HG03460 (cell line): ENCODE measurements at regions not wholly inside any gene's neighbourhood (a gene's known extent, or its start where the extent isn't known, plus 50 kb on each side); places are given as distances from the start of the nearest gene placed in this dataset.

Source experiments
- ATAC-seq: cut with Tn5 transposase; IDR thresholded peaks from one replicate; pipeline ENCODE4 v1.9.1; 2021; ENCODE audit not compliant: unreplicated experiment

DNA sequence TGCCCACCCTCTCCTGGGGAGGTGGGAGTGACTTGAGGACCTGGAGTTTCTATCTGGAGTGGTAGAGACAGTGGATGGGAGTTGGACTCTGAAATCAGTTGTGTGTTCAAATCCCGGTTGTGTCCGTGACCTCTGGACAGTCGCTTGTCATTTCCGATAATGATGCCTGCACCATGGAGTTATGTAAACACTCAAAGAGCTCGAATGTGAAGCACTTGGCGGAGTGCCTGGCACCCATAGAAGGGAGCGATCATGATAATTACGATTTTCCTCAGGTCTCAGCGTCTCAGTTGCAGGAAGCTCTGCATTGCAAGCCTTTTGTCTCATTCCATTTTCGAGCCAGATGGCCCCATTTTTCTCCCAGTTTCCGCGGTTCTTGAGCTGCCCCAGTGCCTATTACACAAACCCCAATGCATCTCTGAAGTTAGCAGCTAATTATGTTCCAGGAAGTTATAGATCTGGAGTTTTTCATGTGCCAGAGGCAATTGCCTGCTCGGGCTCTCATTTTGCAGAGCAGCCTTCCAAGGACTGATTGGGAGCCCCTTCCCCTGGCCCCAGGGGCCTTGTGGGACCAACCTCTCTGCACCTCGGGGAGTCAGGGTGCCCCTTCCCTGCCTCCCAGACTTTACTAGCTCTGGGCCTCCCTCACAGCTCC lies 175.5 kb upstream of the MVB12B start:
- ATAC-seq = no peak

DNA sequence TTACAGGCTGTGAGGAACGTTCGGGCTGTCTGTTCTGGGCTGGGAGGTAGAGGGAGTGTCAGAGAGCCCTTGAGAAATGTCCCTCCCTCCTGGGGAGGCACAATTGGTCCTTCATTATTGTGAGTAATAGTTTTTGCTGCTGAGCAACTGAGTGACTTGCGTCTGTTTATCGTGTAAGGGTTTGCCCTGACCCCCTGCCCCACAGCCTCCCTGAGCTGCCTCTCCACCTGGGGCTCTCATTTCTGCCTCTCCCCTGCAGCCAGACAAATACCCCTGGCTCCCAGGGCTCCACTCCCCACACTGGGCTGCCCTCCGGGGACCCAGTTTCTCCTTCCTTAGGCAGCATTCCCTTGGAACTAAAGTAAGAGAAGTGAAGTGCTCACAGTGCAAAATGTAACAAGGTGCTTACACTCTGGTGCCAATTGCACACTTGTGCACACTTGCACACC lies 174.9 kb upstream of the MVB12B start:
- ATAC-seq = no peak

DNA sequence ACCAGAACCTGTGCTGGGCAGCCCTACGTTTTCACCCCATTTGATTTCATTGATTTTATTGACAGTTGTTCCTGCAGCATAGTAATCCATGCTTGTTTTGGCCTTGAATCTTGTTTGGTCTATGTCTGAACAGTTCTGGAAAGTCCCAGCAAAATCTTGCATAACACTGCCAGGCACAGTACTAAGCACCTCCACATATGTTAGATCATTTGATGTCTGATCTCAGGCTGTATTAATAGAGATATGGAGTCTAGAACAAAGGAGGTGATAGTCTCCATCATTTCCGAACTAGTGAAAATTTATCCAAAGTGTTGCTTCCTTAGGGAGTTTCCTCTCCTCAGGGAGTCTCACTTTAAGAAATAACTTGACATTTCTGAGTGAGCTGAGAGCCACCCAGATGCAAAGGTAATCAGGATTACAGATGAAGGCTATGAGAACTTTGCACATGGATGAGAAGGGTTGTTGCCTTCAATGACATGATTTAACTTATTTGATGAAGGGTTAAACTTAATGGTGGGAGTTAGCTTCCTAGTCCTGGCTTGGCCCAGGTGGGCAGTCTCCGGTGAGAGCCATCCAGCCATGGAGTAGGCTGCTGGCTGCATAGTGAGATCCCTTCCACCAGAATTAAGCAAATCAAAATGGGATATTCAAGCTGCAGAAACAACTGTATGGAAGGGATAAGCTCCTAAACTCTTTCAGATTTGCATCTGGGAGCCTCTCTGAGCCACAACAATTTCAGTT lies 173.8 kb upstream of the MVB12B start:
- ATAC-seq = no peak

DNA sequence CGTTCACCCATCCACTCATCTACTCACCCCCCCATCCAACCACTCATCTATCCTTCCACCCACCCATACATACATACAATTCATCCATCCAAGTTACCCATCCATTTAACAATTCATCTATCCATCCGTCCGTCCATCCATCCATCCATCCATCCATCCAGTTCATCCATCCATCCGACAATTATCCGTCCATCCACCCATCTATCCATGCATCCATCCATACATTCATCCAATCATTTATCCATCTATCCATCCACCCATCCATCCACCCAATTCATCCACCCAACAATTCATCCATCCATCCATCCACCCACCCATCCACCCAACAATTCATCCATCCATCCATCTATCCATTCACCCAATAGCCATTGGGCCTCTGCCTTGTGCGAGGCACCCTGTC lies 173.2 kb upstream of the MVB12B start:
- ATAC-seq = no peak

DNA sequence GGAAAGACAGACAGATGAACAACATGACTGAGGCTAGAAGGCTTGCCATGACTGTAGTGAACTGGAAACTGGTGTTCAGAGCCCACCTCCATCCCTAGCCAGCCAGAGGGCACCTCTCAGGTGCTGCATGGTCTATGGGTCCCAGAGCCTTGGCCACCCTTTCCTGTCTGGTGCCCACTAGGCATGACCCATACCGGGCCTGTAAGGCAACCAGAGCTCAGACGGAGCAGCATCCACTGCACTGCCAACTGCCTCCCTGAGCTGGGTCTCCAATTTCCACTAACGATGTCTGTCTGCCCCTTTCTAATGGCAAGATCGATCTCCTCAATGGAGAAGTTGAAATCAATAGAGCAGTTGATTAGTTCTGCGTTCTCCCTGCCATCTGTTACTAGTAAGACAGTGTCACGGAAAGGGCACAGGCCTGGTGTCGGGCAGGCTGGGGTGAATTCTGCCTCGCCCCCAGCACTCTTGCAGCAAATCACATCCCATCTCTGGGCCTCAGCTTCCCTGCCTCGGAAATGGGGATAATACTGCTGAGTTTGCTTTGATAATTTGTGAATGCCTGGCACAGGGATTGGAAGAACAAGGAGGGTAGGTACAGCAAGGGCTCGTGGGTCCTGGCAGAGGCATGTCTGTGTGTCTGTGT lies 172.3 kb upstream of the MVB12B start:
- no peak for ATAC-seq

DNA sequence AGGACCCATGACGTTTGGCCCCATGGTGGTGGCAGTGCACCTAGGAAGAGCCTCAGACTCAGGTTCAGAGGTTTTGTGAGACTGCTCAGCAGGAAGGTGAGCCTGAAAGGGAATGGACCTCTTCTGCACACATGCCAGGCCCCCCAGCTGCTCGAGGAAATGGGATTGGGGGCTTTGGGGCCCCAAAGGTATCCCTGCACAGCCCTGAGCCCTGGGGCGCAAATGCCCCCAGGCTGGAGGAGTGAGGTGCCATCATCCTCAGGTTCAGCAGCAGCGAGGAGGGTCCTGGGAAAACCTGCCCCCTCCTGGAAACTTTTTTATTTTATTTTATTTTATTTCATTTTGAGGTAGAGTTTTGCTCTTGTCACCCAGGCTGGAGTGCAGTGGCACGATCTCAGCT lies 171.8 kb upstream of the MVB12B start:
- ATAC-seq = no peak

DNA sequence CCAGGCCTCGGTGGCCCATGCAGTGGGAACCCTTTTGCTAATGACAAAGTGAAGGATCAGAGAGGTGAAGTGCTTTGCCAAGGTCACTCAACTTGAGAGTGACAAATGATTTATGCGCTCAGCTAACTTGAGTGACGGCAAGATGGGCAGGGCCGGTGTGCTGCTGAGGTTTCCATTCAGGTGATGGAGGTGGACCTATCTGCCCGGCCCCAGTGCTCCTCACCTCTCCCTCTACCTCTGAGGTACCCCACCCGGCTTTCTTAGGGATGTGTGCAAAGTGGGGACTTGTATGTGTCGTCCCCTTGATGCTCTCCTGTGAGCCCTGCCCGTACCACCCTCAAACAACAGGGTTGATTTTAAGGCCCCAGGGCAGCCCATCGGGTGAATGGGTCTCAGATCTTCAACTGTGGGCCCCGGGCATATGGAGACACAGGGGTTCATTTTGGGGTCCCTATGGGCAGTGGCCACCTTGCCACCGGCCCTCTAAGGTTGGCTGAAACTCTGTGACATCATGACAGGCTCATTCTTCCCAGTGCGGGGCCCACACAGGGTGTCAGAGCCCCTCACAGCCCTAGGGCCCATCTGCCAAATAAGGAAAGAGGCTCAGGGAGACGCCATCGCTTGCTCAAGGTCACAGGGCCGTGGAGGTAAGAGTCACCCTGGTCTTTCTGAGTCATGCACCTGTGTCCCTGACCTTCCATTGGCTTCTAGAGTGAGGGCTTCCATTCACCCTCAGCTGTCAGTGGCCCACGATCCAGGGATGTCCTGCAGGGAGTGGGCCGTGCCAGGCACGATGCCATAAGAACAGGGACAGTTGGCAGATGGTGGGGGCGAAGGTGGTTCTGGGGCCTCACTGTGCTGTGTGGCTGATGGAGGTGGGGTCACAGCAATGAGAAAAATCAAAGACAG lies 170.6 kb upstream of the MVB12B start:
- no peak for ATAC-seq

DNA sequence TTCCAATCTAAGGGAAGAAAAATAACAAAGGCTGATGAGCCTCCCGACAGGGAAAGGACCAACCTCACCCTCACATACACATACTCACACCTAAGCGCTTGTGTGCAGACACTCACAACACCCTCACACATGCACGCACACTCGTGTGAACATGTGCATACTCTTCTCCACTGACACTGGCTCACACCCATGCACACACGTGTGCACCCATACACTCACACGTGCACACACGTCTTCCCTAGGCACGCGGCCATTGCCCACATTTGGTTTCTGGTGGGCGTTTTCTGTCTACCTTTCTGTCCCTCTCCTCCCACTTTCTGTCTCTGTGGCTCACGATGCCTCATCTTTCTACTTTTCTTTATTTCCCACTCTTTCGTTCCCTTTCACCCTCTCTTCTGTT lies 169.7 kb upstream of the MVB12B start:
- no peak for ATAC-seq

DNA sequence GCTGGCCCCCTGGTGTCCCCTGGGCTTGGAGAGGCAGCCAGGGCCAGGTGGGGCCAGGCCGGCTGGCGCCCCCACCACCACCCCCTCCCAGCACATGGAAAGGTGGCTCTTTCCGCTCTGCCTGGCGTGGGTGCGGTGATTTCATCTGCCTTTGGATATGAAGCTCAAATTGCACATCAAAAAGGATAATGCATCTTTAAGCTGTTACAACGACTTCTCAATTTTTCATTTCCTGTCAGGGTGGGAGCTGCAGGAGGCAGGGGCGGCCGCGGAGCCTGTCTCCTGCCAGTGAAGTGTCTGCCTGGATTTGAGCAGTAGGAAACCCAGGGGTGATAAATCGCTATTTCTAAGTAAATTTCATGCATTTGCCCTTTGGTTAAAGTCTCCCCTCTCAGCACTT lies 169.2 kb upstream of the MVB12B start:
- ATAC-seq = no peak

DNA sequence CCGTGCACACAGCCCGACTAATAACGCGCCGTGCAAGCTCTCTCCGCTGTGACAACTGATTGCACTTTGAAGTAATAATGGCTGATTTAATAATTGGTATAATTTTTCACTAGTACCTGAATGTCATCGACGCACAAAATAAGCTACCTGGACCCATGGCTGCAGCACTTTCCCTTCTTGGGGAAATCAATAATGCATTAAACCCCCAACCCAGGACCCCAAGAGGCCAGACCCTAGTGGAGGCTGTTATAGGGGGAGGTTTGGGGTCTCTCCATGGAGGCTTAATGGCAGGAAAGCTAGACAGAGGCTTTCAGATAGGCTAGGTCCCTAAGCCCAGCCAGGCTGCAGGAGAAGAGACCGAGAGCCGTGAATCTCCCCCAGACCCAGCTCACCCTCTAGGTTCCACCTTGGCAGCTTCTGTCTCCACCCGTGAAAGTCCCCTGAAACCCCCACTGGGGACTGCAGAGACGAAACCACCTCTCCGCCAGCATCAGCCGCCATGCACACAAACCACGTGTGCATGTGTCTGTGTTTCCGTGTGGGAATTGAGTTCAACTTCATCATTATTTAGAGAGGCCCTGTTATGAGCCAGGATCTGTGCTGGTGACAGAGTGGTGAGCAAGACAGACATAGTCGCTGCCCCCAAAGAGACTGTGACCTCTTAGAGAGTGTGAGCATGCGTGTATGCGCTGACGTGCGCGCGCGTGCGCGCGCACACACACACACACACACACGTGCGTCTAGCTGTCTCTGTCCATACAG lies 168.6 kb upstream of the MVB12B start:
- ATAC-seq = no peak

DNA sequence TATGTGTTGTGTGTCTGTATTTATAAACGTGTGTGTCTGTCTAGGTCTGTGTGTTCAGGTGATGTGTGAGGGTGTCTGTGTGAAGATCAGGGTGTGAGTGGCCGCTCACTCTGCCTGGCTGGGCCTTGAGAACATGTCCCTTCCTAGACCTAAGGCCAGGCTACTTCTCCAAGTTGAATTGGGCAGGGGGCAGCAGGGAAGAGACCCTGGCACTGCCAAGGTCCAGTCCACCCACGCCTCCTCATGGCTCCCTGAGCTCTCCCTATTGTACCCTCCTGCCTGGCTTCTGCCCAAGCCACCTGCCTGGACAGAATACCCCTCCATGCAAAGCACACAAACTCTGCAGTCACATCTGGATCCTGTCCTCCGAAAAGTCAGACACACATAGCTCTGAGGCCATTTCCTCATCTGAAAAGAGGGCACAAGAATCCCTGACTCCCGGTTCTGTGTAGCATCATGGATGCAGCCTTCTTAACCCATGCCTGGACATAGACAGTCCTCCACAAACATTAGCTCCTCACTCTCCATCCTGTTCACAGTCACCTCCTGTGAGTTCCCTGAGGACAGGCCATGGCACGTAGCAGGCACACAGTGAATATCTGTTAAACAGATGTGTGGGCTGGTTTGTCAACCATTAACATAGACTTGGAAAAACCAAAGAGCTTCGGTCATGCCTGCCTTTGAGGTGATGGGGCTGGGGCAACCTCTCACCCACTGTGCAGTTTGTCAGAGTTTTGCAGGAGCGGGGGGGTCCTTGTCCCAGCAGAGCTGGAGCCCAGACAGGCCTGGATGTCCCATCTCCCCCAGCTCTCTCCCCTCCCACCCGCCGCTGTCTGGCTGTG lies 167.8 kb upstream of the MVB12B start:
- ATAC-seq = no peak

DNA sequence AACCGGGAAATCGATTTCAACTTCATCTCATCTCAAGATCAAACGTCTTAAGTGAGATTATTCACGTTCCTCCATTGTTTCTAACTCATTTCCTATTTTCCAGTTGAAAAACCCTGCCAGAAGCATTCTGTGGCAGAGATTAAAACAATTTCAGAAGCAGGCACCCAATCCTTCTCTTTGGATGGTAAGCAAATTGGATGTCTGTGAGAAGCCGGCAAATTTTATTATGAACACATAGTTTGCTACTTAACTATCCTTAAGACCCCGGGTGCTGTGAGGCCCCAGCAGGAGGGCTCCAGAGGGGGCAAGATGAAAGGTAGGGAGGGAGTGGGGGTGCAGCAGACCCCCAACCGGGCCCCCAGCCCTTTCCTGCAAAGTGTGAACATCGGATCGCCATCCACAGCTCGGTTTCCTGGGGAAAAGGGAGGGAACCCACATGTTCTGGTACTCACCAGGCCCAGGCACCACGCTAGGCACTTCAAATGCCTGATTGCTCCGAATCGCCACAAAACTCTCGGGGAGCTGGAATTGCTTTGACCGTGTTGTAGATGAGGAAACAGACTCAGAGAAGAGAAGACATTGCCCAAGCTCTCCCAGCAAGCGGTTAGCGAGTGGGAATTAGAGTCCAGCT lies 167.1 kb upstream of the MVB12B start:
- no peak for ATAC-seq

DNA sequence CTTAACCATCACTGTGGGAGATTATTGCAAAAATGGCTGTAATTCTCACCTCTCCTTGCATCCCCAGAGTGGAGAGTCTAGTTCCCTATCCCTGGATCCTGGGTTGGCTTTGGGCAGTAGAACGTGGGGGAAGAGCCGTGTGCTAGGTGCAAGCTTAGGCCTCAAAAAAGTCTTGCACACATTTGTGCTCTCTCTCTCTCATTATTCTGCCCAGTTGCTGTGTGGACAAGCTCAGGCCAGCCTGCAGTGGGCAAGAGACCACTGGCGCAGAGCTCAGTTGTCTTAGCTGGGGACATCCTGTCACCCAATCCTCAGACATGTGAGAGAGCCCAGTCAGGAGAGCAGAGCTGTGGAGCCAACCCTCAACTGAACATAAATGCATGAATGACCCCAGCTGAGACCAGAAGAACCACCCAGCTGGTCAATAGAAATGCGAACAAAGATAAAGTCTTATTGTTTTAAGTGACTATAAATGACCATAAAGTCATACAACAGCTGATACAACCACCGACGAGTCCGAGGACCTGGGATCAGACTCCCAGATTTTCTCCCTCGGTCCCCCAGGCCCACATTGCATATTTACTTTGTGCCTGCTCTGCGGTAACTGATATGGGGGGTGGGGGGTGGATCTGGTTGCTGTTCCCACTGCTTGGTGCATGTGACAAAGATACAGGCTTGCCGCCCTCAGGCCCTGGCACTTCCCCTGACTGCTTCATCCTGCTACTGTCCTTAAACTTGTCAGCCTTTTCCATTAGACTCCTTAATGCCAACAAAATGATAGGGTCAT lies 166.4 kb upstream of the MVB12B start:
- ATAC-seq = no peak

DNA sequence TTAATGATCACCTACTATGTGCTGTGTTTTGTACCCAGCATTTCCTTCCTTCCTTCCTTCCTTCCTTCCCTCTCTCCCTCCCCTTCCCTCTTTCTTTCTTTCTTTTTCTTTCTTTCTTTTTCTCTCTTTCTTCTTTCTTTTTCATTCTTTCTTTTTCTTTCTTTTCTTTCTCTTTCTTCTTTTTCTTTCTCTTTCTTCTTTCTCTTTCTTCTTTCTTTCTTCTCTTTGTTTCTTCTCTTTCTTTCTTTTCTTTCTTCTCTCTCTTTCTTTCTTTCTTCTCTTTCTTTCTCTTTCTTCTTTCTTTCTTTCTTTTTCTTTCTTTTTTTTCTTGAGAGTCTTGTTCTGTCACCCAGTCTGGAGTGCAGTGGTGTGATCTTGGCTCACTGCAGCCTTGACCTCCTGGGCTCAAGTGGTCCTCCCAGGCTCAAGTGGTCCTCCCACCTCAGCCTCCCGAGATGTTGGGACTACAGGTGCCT lies 165.7 kb upstream of the MVB12B start:
- no peak for ATAC-seq

DNA sequence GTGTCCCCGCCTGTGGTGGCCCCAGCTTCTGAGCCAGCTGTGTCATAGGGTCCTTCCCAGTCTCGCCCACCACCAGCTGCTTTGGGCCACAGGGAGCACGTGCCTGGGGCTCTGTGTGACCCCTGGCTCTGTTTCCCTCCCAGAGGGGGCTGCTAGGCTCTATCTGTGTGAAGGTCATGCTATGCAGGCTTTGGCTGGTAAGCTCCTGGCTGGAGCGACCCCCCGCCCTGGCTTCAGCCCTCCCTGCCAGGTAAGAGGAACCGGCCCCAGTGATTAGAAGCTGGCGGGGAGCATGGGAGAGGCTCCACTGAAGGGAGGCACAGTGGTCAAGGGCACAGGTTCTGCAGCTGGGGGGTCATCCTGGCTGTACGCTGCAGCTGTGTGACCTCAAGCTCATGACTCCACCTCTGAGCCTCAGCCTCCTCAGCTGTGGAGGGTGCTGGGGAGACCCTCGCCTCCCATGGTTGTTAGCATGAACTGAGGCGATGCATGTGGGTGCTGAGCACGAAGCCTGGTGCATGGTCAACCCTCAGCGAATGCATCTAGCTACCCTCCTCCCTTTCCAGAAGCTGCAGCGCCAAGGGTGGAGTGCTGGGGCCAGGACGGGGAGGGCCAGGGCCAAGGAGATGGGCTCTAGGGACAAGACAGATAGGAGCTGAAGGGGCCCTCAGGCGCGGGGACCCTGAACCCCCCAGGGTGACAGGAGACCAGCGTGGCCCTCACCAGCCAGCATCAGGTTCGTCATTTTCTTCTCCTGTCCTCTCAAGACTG lies 163.8 kb upstream of the MVB12B start:
- no peak for ATAC-seq

DNA sequence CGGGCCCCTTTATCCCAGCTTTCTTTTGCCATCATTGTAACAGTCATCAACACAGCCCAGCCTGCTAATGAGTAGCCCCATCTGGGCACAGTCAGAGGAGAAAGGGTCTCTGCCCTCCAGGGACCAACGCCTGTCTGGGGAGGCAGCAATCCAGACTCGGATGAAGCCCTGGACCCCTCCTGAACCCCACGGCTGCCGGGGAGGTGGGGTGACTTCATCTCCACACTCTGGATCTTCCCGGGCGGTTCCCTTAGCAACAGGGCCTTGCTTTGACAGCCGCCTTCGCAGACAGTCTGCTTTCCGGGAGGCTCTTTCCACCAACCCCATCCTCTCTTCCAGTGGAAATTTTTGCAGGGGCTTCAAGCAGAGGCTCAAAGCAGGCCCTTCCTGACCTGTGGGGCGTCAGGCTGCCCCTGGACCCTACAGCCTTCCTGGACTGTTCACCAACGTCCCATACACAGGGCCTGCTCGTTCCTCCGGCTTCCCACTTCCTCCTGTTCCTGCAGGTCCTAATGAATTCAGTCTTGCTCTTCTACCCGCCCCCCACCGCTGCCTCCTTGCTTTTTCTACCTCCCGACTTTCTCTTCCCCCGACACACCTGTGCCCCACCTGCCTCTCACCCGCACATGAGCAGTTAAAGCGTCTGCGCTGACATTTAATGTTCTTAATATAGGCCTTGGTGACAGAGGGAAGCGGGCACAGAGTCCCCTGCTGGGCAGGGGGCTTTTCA lies 161.7 kb upstream of the MVB12B start:
- ATAC-seq = no peak

DNA sequence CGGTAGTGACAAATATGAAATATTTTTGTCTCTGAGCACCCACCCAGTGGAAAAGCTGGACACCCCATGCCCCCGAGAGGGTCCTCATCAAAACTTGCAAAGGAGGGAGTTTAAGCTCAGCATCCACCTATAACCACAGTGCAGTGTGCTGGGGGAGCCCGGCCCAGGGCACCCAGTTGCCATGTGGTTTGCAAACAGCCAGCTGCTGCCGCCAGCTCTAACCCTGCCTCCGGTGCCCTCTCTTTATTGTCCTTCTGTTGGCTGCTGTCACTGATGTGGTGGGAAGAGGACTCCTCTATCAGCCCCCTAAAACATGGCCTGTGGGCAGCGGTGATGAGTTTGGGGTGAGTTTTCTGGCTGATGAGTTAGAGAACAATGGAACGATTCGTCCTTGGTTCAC lies 160.9 kb upstream of the MVB12B start:
- ATAC-seq = no peak
